IMR-90 (cell line): ENCODE measurements at regions not wholly inside any gene's neighbourhood (a gene's known extent, or its start where the extent isn't known, plus 50 kb on each side); places are given as distances from the start of the nearest gene placed in this dataset.

ENCODE experiments used
- ATAC-seq: fragments of 200-7000 bp; cut with Tn5 transposase; 2 replicates; pipeline ENCODE4 v1.9.1; 2020; ENCODE audit warnings: low read depth, mild to moderate bottlenecking, moderate library complexity
- BruUV-seq: library from RNA; stranded (reverse); fragments of 400-500 nt; replicated peaks from 2 replicates; lab custom pipeline; 2021; lab: Mats Ljungman, UMichigan
- CTCF ChIA-PET: fragments of 300-600 bp; formaldehyde crosslinking; extraction: SDS; loops from one replicate; lab custom pipeline; 2021; ENCODE audit warnings: antibody characterized with exemption; lab: Yijun Ruan, JAX
- POLR2A ChIA-PET: fragments of 300-600 bp; sonication (Branson Sonifier 250); formaldehyde crosslinking; loops from one replicate; lab custom pipeline; 2022; ENCODE audit warnings: antibody characterized with exemption; ENCODE audit not compliant: unreplicated experiment; lab: Charles Lee
- DNase-seq: peaks from one replicate; pipeline ENCODE4 v3.0.0; 2013
- H2AFZ ChIP-seq: replicated peaks from 2 replicates; pipeline ENCODE3; 2013; ENCODE audit warnings: low read length, mild to moderate bottlenecking; ENCODE audit not compliant: poor library complexity
- H2AK5ac ChIP-seq: 2 replicates; pipeline ENCODE4 v1.6.1; 2013; ENCODE audit warnings: low read depth, low read length, inconsistent platforms
- H2AK9ac ChIP-seq: replicated peaks from 2 replicates; pipeline ENCODE3; 2013; ENCODE audit warnings: mild to moderate bottlenecking, low read depth, low read length, moderate library complexity; ENCODE audit not compliant: poor library complexity
- H2BK120ac ChIP-seq: 2 replicates; pipeline ENCODE4 v1.6.1; 2013; ENCODE audit warnings: low read depth, low read length, inconsistent platforms
- H2BK15ac ChIP-seq: 3 replicates; pipeline ENCODE4 v1.6.1; 2013; ENCODE audit warnings: low read depth, low read length, inconsistent platforms
- H2BK20ac ChIP-seq: 2 replicates; pipeline ENCODE4 v1.6.1; 2013; ENCODE audit warnings: low read depth, mild to moderate bottlenecking, inconsistent platforms, low read length, moderate library complexity
- H2BK5ac ChIP-seq: 2 replicates; pipeline ENCODE4 v1.6.1; 2013; ENCODE audit warnings: mild to moderate bottlenecking, low read depth, low read length, inconsistent platforms; ENCODE audit not compliant: poor library complexity, severe bottlenecking
- H3K14ac ChIP-seq: replicated peaks from 2 replicates; pipeline ENCODE4 v1.6.1; 2013; ENCODE audit warnings: low read depth, low read length, inconsistent platforms
- H3K18ac ChIP-seq: 2 replicates; pipeline ENCODE4 v1.6.1; 2013; ENCODE audit warnings: low read depth, low read length, control low read depth
- H3K23ac ChIP-seq: 2 replicates; pipeline ENCODE4 v1.6.1; 2013; ENCODE audit warnings: low read depth, low read length, inconsistent platforms
- H3K27ac ChIP-seq: 2 replicates; pipeline ENCODE4 v1.5.1; 2013; ENCODE audit warnings: mild to moderate bottlenecking, control low read depth, low read length; ENCODE audit not compliant: insufficient read depth
- H3K27me3 ChIP-seq: 2 replicates; pipeline ENCODE4 v1.6.1; 2013; ENCODE audit warnings: low read length; ENCODE audit not compliant: control insufficient read depth, insufficient read depth
- H3K36me3 ChIP-seq: 2 replicates; pipeline ENCODE4 v1.6.1; 2013; ENCODE audit warnings: low read length, mixed read lengths; ENCODE audit not compliant: control insufficient read depth, insufficient read depth
- H3K4ac ChIP-seq: 2 replicates; pipeline ENCODE4 v1.6.1; 2013; ENCODE audit warnings: low read depth, low read length, inconsistent platforms
- H3K4me1 ChIP-seq: 2 replicates; pipeline ENCODE4 v1.6.1; 2013; ENCODE audit warnings: low read length, mixed read lengths; ENCODE audit not compliant: control insufficient read depth, insufficient read depth
- H3K4me2 ChIP-seq: 2 replicates; pipeline ENCODE4 v1.6.1; 2013; ENCODE audit warnings: low read depth, mild to moderate bottlenecking, control low read depth, low read length, moderate library complexity
- H3K4me3 ChIP-seq: 2 replicates; pipeline ENCODE4 v1.5.1; 2013; ENCODE audit warnings: low read depth, mild to moderate bottlenecking, control low read depth, low read length, moderate library complexity; ENCODE audit not compliant: insufficient read depth
- H3K56ac ChIP-seq: 2 replicates; pipeline ENCODE4 v1.6.1; 2013; ENCODE audit warnings: low read length, inconsistent platforms; ENCODE audit not compliant: insufficient read depth; ENCODE audit errors: extremely low read depth
- H3K79me1 ChIP-seq, 2 experiments: 2 replicates each; pipeline ENCODE4 v1.6.1; 2013; ENCODE audit warnings: low read length in 2 of 2, inconsistent platforms in 1 of 2, low read depth in 1 of 2
- H3K9ac ChIP-seq: 2 replicates; pipeline ENCODE4 v1.6.1; 2013; ENCODE audit warnings: low read depth, low read length, control low read depth
- H3K9me1 ChIP-seq: 2 replicates; pipeline ENCODE4 v1.6.1; 2013; ENCODE audit warnings: low read length, inconsistent platforms; ENCODE audit not compliant: insufficient read depth
- H3K9me3 ChIP-seq: 2 replicates; pipeline ENCODE4 v1.6.1; 2013; ENCODE audit warnings: low read length; ENCODE audit not compliant: control insufficient read depth, insufficient read depth
- H4K20me1 ChIP-seq: 2 replicates; pipeline ENCODE4 v1.6.1; 2013; ENCODE audit warnings: low read length, inconsistent platforms; ENCODE audit not compliant: insufficient read depth
- H4K5ac ChIP-seq: 2 replicates; pipeline ENCODE4 v1.6.1; 2013; ENCODE audit warnings: mild to moderate bottlenecking, low read depth, low read length, control low read depth
- H4K8ac ChIP-seq, 2 experiments: 2 replicates each; pipeline ENCODE4 v1.6.1; 2013; ENCODE audit warnings: low read depth in 2 of 2, low read length in 2 of 2, control low read depth in 1 of 2, inconsistent platforms in 1 of 2
- H4K91ac ChIP-seq: 2 replicates; pipeline ENCODE4 v1.6.1; 2013; ENCODE audit warnings: low read depth, low read length, inconsistent platforms; ENCODE audit not compliant: insufficient read depth
- BHLHE40 ChIP-seq: fragments of 150-350 bp; IDR thresholded peaks from 2 replicates; pipeline ENCODE4 v1.6.1; 2016; ENCODE audit warnings: mild to moderate bottlenecking, low read depth, low read length
- CEBPB ChIP-seq: IDR thresholded peaks from 2 replicates; pipeline ENCODE4 v1.6.1; 2012; ENCODE audit warnings: low read depth, low read length, improper control_type of control experiment
- CTCF ChIP-seq: conservative IDR thresholded peaks from 2 replicates; pipeline ENCODE4 v1.5.1; 2012; ENCODE audit warnings: mild to moderate bottlenecking, low read depth, low read length, improper control_type of control experiment
- ELK1 ChIP-seq: fragments of 150-350 bp; IDR thresholded peaks from 2 replicates; pipeline ENCODE4 v1.6.1; 2016; ENCODE audit warnings: low read depth, mild to moderate bottlenecking, low read length, moderate library complexity, borderline replicate concordance
- FOS ChIP-seq: fragments of 150-350 bp; IDR thresholded peaks from 2 replicates; pipeline ENCODE4 v1.6.1; 2016; ENCODE audit warnings: low read depth, low read length
- MAFK ChIP-seq: IDR thresholded peaks from 2 replicates; pipeline ENCODE4 v1.6.1; 2012; ENCODE audit warnings: low read depth, low read length, improper control_type of control experiment
- MAZ ChIP-seq: IDR thresholded peaks from 2 replicates; pipeline ENCODE4 v1.6.1; 2012; ENCODE audit warnings: low read depth, mild to moderate bottlenecking, low read length, improper control_type of control experiment, moderate library complexity, borderline replicate concordance
- RAD21 ChIP-seq: IDR thresholded peaks from 2 replicates; pipeline ENCODE4 v1.6.1; 2012; ENCODE audit warnings: low read length, improper control_type of control experiment
- RCOR1 ChIP-seq: IDR thresholded peaks from 2 replicates; pipeline ENCODE4 v1.6.1; 2012; ENCODE audit warnings: mild to moderate bottlenecking, low read length, improper control_type of control experiment; ENCODE audit not compliant: insufficient replicate concordance
- SMC3 ChIP-seq: fragments of 150-350 bp; IDR thresholded peaks from 2 replicates; pipeline ENCODE4 v1.6.1; 2016; ENCODE audit warnings: low read depth, mild to moderate bottlenecking, antibody characterized with exemption, low read length, moderate library complexity
- WGBS, 2 experiments: methylation state at CpG; one replicate each; pipeline versions ENCODE4 v1.1.5 to v1.1.7; 2013; ENCODE audit warnings: missing lambda C conversion rate in 2 of 2; ENCODE audit not compliant: insufficient read length in 1 of 2; ENCODE audit errors: extremely low coverage in 2 of 2; 5-methylcytosine and 5-hydroxymethylcytosine counted together
- dilution Hi-C: fragments of 300-500 bp; cut with HindIII; formaldehyde crosslinking; loops from one replicate; pipeline ENCODE4 v1.14.3; 2018; ENCODE audit warnings: low sequenced_read_pairs; ENCODE audit not compliant: unreplicated experiment
- in situ Hi-C: fragments of 300-500 bp; cut with MboI; formaldehyde crosslinking; loops from 3 replicates; pipeline ENCODE4 v1.14.3; 2019; ENCODE audit warnings: low sequenced_read_pairs, inconsistent platforms, mixed read lengths
- intact Hi-C: fragments of 100-400 bp; cut with micrococcal nuclease; formaldehyde crosslinking; loops from 2 replicates; pipeline ENCODE4 v1.10.0; 2022

GRCh38 chr10:21281765-21282484 is 243.6 kb downstream of the SKIDA1 start:
- BruUV-seq = no TSS peak
- Histone ChIP-seq H3K4me3 (no peak overlapping the region), H3K36me3 (no peaks in the 10 kb centered on the region), H4K91ac (peak overlapping the region; percentile 5; the same call in 1 of the 2 replicates), H2BK5ac (no peak overlapping the region), H3K4ac (no peak overlapping the region), H3K23ac (no peak overlapping the region), H3K27me3 (no peaks in the 10 kb centered on the region), H2AK5ac (no peak overlapping the region), H2BK15ac (no peak overlapping the region), H4K8ac (no peak overlapping the region), H2AFZ (no peak overlapping the region), H3K56ac (no peak overlapping the region), H3K9me3 (no peaks in the 10 kb centered on the region), H4K5ac (no peak overlapping the region), H3K27ac (no peak overlapping the region), H3K4me2 (no peak overlapping the region), H2AK9ac (no peak overlapping the region), H3K9ac (no peak overlapping the region), H3K9me1 (no peaks in the 10 kb centered on the region), H2BK20ac (no peak overlapping the region), H3K18ac (no peak overlapping the region), H3K4me1 (peaks cover 4% of the 10 kb centered on the region; the same call in 1 of the 2 replicates), H4K20me1 (no peaks in the 10 kb centered on the region), H3K79me1 (no peaks in the 10 kb centered on the region), H2BK120ac (no peak overlapping the region), H3K14ac (no peak overlapping the region)
- no peak for ATAC-seq
- TF ChIP-seq CTCF = no peak
- TF ChIP-seq MAZ = no peak
- TF ChIP-seq CEBPB = no peak
- no peak for TF ChIP-seq BHLHE40
- no peak for TF ChIP-seq ELK1
- no peak for TF ChIP-seq FOS
- no peak for TF ChIP-seq RCOR1
- TF ChIP-seq MAFK = no peak
- TF ChIP-seq SMC3 = no peak
- TF ChIP-seq RAD21 = no peak
- DNase-seq = no peak
- POLR2A ChIA-PET = no interaction called here
- WGBS, 2 experiments = 82% methylated on average over 2 of the region's 8 CpGs; no CpG with 5 or more reads in 1 of the 2 experiments
- in situ Hi-C loops = loop anchor here (5.0 to 10.0 kb wide), 2 partner anchors 205 to 663 kb away; no protein-coding TSS in a partner anchor
- dilution Hi-C loops = no loop called here
- intact Hi-C loops = loop anchor here (1.0 kb wide), 1 partner anchor 54 kb away; no protein-coding TSS in a partner anchor
- CTCF ChIA-PET = interaction anchor here (0.6 kb wide), 1 partner anchor 210 kb away, joined by 4 read pairs; no protein-coding TSS in a partner anchor
